ENCODE measurements at regions not wholly inside any gene's neighbourhood (a gene's known extent, or its start where the extent isn't known, plus 50 kb on each side); places are given as distances from the start of the nearest gene placed in this dataset.
A peak's percentile ranks its signal among the peaks of the same experiment; 100 is the strongest.
"Not testable (repeated sequence)": the region's sequence is repeated elsewhere in the genome, so short reads cannot be mapped to it uniquely, and the experiment has no call there.

DNA sequence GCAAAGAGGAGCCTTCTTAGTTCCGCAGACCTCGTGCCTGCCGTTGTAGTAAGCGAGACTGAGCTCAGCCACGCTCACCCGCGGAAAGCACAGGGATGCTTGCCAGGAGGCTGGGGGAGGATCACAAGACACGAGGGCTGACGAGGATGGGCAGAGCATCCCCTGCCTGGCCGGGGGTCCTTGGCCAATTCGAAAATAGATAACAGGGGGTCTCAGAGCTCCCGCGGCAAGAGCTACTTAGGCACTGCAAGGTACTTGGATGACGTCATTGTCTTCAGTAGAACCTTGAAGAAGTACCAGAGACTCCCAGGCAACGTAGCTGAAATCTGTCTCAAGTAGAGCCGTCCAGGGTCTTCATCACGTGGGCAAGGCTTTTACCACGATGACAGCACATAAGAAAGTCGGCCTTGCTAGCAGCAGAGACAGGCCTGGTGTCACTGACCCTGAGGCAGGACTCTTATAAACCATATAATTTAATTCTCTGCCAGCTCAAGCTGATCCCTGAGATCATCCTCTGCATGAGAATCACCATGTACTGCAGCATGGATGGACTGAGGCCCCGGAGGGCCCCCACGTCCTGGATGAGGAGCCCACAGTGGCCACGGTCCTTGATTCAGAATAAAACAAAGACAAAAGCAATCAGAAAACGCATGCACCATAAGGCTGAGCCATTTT, 81.9 kb downstream of the TMEM18 start:
- DNase-seq, result no peak

DNA sequence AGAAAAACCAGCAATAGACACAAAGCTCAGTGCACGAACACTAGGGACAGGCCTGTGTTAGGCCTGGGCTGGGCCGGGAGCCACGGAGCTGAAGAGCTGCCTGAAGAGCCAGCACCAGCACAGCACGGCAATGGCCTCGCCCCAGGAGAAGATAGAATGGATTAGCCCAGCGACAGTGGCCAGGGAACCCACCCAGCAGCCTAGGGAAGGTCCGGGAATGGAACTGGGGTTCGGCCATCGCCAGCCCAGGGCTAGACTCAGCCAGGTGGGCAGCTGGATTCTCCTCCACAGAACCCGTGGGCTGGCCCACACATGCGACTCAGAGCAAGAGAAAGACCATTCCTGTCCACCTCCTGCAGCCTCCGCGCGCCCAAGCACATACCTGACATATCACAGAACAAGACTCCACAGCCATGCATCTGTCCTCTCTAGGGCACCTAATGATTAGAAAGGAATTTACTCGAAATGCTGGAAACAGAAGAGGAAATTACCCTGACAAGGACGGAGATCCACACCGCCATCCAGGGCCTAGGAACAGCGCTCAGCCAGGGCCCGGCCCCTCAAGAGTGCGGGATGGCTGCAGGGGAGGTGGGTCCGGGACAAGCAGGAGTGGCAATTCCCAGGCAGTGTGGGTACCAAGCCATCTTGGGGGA, 82.8 kb downstream of the TMEM18 start:
- no peak for DNase-seq

DNA sequence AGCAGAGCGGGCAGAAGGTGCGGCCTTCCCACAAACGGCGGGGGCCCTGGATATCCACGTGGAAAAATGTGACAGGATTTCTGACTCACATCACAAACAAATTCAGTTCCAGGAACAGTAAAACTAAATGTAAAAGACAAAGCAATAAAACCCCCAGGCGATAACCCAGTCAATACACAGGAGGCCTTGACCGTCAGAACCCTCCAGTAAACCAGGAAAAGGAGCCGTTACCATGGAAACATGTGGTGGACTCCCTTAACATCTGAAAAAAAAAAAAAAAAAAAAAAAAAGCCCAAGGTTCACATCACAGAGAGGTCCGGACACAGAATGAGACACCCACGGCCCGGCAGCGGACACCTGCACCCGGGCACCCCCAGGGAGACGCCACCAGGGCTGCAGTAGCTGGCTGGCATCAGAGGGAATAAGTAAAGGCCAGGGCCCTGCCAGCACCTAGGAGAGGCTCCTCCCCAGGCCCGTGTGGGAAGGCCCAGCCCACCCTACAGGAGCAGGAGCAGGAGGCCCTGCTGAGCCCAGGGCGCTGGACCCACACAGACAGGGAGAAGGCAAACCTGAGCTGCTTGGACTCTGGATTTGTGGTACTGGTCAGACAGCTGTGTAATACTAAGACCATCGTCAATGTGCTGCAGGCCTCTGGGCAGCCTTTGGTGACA, 83.7 kb downstream of the TMEM18 start:
- no peak for DNase-seq

DNA sequence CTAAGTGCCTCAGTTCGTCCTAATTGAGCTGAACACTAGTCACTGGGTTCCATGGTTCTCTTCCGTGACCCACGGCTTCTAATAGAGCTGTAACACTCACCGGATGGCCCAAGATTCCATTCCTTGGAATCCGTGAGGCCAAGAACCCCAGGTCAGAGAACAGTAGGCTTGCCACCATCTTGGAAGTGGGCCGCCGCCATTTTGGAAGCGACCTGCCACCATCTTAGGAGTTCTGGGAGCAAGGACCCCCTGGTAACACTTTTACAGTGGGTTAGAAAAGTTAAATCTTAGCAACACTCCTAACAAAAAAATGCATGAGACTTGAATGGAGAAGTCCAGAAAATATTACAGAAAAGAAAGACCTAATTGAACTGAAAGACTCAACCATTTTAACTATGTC, 84.5 kb downstream of the TMEM18 start:
- DNase-seq, result no peak

DNA sequence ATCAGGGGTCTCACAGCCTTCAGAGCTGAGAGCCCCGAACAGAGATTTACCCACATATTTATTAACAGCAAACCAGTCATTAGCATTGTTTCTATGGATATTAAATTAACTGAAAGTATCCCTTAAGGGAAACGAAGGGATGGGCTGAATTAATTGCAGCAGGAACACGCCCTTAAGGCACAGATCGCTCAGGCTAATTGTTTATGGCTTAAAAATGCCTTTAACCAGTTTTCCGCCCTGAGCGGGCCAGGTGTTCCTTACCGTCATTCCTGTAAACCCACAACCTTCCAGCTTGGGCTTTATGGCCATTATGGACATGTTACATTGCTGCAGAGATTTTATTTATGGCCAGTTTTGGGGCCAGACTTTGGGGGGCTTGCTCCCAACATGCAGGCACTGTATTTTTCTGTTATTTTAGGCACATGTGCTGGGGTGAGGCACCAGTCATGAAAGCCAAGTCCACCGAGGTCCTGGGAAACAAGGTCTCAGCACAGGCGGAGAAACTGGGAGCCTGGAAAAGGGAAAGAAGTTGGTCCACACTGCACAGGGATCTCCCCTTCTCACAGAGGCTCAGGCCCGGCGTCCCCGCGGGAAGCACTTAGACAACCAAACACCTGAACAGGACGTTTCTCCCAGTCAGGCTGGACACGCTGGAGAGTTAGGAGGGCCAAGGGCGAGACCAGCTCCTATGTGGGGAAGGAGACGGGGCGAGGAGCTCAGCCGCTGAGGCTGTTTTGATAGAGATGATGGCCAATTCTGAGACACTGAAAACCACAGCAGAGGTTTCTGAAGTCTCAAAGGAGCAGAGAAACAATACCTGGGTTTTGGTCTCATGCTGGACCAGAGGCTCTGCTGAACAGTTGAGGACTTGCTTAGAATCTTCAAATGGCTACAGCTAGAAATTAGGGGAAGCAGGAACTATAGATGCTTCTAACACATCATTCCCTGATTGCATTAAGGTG, 86.7 kb downstream of the TMEM18 start:
- DNase-seq, result no peak

DNA sequence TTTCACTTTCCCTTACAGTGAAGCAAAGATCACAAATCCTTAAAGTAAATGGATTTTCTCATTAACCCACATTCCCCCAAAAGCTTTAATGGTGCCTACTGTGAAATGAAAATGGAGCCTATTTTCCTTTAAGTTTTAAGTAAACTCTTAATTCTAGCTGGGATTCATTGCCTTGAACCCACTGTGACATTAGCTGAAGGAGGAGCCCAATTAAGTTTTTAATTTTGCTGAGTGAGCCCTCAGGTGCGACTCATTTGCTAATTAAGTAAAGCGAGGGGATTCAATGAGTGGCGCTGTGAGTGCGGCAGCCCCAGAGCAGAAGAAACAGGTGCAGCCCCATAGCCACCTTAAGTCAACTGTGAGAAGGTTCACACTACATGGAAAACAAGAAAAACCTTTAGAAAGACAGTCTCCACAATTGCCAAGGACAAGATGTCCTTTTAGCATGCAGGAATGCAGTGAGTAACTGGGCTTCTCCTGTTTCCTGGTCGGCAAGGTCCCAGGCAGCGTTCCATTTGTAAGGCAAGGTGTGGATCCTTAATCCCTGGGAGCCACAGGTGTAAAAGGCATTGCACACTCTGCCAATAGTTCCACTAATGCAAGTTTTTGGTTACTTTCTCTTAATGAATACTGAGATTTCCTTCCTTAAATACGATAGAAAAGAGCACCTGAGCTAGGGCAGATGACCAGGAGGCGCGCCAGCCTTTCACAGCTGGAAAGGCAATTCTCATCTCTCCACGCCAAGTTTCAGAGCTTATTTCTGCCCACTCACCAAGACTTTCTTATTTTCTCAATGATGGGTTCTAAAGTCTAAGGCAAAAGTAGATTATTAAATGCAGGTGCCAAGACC, 87.7 kb downstream of the TMEM18 start:
- DNase-seq, result no peak

DNA sequence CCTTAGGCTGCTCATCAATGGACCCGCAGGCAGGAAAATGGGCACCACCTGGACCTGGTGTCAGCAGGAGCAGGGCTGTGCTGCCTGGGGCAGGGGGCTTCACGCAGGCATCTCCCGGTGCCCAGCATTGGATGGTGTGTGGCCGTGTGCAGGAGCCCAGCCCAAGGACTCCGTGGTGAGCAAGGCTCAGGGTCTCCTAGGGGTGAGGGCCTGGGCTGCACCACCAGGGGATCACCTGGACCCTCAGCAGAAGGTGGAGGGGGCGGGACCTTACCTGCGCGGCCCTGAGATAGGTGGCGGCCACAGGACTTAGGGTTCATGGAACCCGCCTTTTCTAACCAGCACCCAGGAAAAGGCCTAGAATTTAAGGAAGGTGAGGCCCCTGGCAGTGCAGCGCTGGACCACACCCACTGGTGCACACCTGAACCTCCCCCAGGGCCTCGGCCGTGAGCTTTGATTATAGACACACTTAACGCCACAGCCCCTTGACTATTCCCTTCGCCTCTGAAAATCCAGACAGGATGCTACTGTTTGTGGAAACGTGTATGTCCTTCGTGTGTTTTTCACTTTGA, 89.0 kb downstream of the TMEM18 start:
- DNase-seq, result no peak

DNA sequence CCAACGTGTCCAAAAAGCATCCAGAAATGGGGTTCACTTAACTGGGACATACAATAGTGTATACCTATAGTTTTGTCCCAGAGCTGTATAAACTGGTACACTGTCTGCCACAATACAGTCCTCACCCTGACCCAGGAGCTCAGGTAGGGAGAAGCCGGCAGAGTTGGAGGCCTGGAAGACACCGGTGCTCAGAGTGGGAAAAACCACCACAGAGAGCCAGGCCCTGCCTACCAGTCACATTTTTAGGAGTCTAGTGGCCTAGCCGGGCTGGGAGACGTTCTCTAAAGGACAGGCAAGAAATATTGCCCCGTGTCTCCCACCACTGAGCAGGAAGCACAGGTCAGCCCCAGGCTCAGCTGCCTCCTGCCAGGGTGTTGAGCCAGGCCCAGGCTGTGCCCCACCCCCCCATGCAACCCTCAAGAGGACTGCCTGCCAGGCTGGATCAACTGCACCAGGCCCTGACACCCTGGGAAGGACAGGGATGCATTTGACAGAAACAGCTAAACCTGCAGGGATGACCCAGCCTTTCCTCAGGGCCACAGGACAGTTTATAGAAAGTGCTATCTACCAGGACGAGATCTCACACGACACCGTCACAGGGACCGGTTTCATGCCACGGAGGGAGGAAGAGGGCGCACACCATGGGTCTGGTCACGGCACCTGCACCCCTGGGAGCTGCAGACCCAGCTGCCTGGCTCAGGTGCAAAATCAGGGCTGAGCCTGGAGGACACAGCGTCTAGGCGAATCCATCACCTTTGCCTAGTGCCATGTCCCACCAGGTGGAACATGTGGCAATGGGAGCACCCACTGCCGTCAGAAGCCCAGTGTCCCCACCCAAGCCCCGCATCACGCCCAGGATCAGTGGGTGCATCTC, 89.9 kb downstream of the TMEM18 start:
- DNase-seq, result no peak

DNA sequence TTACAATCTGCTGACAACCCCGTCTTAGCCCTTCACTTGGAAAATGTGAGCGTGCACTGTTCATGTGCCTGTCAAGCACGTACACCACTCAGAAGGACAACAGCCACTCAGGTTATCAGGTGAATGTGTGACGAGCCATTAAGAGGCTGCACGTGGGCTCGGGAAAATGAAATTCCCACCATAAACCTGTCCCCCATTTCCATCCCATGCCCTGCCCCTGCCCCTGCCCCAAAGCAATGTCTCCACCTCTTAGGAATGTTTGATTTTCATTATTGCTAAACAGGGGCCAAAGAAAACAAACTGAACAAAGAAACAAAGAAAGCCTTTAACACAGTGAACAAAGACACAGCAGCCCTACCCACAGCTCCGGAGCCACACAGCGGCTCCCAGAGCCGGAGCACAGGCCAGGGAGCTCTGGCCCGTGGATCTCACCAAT, 90.5 kb downstream of the TMEM18 start:
- no peak for DNase-seq

DNA sequence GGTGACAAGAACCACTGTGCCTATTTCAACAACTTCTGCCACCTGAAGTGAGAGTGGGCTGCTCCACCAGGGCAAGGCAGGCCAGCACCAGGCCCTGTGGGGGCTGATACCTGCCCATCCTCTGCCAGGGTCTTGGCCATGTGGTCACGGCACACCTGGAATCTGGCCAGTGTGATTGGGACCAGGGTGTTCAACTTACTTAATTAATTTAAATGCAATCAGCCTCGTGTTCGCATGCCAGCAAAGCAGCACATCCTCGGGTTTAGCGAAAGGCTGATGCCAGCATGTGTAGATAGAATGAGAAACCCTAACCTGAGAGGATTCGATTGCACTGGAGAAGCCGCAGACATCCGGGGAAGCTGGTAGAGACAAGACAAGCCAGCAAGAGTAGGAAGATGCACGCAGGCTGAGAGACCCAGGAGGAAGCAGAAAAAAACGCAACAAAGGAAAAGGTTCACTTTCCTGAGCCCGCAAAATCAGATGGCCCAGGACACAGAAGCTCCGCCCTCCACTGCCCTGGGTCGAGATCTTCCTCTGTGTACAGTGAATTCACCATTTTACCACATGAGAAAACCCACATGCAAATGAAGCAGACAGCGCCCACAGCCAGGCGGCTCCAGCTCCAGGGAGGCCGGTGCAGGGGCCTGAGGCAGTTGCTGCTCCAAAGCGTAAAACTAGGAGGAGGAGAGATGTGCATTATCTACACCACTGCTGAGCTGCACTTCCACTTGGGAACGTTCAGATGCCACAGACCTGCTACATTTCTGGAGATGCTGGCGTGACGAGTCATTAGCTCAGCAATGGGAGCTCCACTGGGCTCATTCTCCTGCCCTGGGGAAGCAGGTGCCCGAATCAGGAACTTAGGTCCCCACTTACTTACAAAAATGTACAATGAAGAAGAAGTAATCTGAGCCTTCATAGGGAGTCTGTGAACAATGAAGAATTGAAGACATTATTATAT, 92.1 kb downstream of the TMEM18 start:
- DNase-seq, result peak; percentile 31

DNA sequence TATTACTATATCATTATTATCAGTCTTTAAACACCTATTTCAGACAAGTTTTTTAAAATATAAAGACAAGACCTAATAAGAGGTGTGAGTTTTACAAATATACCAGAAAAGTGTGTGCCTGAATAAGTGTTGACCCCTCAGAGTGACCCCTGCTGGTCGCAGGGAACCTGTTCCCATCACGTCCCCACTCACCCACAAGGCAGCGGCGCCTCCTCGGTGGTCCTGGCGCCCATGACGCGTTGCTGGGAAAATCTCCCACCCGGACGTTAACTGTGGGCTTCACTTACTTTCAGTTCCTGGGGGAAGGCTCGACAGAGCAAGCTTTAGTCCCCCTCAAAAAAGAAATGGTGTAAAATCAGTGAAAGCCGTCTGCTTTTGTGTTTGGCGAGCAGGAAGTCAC, 93.5 kb downstream of the TMEM18 start:
- no peak for DNase-seq

DNA sequence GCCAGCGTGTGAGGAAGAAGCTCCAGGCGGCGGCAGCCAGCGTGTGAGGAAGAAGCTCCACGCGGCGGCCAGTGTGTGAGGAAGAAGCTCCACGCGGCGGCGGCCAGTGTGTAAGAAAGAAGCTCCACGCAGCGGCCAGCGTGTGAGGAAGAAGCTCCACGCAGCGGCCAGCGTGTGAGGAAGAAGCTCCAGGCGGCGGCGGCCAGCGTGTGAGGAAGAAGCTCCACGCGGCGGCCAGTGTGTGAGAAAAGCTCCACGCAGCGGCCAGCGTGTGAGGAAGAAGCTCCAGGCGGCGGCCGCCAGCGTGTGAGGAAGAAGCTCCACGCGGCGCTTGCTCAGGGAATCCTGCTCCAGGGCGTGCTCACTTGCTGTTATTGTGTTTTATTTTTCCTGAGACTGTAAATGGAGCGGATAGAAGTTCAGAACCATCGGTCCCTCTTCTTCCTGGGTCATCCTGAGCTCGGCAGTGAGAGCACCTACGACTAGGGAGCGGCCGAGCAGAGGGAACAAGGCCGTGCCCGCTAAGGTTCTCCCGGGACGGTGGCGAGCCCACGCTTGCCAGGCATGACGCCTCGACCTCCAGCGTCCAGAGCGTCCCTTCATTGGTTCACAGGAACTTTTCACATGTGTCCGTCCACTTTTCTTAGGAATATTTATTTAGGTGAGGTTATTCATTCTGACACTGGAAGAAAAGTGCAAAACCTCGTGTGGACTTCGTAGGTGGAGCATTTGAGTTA, 94.2 kb downstream of the TMEM18 start:
- no peak for DNase-seq

DNA sequence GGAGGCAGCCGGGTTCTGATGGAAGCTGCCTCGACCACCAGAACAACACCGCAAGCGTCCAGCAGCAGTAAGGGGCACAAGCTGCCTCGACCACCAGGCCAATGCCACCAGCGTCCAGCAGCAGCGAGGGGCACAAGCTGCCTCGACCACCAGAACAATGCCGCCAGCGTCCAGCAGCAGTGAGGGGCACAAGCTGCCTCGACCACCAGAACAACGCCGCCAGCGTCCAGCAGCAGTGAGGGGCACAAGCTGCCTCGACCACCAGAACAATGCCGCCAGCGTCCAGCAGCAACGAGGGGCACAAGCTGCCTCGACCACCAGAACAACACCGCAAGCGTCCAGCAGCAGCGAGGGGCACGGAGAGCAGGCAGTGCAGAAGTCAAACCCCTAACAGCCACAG, 94.9 kb downstream of the TMEM18 start:
- not testable (repeated sequence) for DNase-seq

DNA sequence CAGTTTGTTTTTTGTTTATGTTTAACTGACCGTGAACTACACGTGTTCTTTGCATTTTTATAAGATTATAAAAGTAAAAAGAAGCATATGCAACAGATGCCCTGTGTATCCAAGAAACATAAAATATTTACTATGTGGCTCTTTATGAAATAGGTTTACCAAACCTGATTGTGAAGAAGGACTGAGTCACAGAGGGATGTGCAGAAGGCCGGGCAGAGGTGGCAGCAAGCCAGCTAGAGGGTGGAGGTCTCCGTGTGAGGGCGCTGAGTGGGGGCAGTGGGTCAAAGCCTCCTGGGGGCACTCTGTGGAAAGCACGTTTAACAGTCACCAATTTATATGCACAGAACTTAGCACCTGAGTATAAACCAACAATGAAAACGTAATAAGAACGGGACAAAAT, 97.2 kb downstream of the TMEM18 start:
- DNase-seq, result no peak

DNA sequence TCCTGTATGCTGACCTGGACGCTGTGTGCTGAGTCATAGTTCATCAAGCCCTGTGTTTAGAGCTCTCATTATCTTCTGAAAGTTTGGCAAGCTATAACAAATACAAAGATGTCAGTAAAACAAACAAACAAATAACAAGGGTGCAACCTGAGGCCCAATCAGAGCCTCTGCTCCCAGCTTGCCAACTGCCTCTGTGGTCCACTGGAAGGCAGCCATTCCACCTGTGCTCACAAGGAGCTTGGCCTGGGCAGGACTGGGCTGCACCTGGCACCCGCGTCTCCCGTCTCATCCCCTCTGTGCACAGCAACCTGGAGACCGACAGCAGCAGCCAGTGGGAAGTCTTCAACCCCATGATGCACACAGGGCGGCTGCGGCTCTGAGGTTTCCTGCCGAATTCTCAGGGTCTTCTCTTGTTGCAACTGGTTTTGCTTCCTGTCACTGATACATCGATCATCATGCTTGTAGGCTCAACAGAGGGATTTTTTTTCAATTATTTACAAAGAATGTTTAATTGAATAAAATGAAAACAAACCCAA, 97.8 kb downstream of the TMEM18 start:
- DNase-seq, result no peak

DNA sequence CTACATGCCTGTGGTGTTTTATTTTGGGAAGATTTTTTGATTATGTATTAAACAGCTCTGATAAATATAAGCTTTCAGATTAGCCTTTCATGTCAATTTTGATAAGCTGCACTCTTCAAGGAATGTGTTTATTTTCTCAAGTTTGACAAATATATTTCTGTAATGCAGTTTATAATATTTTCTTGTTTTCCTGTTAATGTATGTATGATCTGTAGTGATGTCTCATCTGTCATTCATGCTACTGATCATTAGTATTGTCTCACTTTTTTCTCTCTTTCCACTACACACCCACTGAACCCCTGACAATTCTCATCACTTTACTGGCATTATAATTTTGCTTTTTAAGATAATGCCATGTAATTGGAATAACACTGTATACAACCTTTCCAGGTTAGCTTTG, 100.9 kb downstream of the TMEM18 start:
- DNase-seq, result no peak

DNA sequence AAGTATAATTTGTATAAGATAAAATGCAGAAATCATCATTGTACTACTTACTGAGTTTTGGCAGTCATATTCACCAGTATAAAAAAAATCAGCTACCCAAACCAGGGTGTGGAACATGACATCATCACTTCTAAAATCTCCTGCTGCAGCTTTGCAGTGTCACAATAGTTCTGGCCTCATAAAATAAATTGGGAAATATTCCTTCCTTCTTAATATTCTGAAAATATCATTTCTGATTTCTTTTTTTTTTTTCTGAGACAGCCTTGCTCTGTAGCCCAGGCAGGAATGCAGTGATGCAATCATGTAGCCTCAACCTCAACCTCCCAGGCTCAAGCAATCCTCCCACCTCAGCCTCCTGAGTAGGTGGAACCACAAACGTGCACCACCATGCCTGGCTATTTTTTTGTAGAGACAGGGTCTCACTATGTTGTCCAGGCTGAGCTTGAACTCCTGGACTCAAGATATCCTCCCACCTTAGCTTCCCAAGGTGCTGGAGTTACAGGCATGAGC, 101.4 kb downstream of the TMEM18 start:
- no peak for DNase-seq

DNA sequence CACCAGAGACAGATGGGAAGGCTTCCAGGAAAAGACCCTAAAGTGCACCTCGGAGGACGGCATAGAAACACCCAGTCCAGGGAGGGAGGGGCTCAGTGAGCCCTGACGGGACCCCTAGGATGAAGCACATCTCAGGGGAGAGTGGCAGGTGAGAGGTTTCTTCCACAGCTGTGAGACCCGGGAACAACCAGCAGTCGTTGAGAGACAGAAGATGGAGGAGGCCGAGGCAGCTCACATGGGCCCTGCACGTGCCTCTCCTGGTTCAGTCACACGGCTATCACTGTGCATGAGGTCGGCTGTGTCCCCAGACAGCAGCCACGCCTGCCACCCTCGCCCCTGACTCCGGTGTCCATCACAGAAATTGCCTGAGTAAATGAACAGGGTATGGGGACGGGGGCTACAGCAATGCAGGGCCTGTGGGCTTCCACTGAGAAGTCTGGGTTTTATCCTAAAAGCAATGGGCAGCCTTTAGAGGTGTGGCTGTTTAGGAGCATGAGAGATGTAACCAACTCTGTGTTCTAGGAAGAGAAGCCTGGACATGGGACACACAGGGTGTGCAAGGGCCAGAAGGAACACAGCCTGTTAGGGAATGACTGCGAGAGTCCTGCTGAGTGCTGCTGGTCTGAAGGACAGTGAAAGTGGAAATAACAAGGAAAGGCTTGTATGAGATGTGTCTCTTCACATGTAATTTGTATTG, 102.0 kb downstream of the TMEM18 start:
- no peak for DNase-seq
